ENCODE measurements at regions not wholly inside any gene's neighbourhood (a gene's known extent, or its start where the extent isn't known, plus 50 kb on each side); places are given as distances from the start of the nearest gene placed in this dataset.

GRCh38 chr16:48098472-48098871 is 57.3 kb downstream of the ABCC12 start (continued):
- TF ChIP-seq CHD7 (IDR thresholded peaks at IDR 0.05; ENCODE audit: insufficient replicate concordance, low read length) = no peak
- TF ChIP-seq SRF (IDR thresholded peaks at IDR 0.05; ENCODE audit: low read depth, low read length) = no peak
- no peak for TF ChIP-seq RNF2 (IDR thresholded peaks at IDR 0.05; ENCODE audit: borderline replicate concordance, low read depth, low read length, missing control alignments, poor library complexity, severe bottlenecking)
- TF ChIP-seq TAF7 (optimal IDR thresholded peaks at IDR 0.05; ENCODE audit: borderline replicate concordance, low read depth, low read length) = no peak
